ENCODE measurements at regions not wholly inside any gene's neighbourhood (a gene's known extent, or its start where the extent isn't known, plus 50 kb on each side); places are given as distances from the start of the nearest gene placed in this dataset.

- TF ChIP-seq CTCF (IDR thresholded peaks at IDR 0.05) (no peak), POLR2A (IDR thresholded peaks at IDR 0.05) (no peak)
- WGBS, 2 donors, result 58 to 61% methylated on average over 2 of the region's 2 CpGs
- Histone ChIP-seq H3K36me3 (no peaks in the 10 kb centered on the region), H3K9me3 (no peaks in the 10 kb centered on the region), H3K4me1 (no peaks in the 10 kb centered on the region), H3K4me3 (no peak overlapping the region), H3K27me3 (no peaks in the 10 kb centered on the region), H3K27ac (no peak overlapping the region)
- DNase-seq, result no peak
- intact Hi-C loops (cut with DNase I), result no loop called here
These were observed 184.9 kb downstream of the SMC2 start for GRCh38 chr9:104278929-104279496.

- DNase-seq, result no peak
- Histone ChIP-seq H3K4me1 (no peaks in the 10 kb centered on the region), H3K27me3 (no peaks in the 10 kb centered on the region), H3K36me3 (no peaks in the 10 kb centered on the region), H3K9me3 (no peaks in the 10 kb centered on the region), H3K27ac (no peak overlapping the region), H3K4me3 (no peak overlapping the region)
- no peak for TF ChIP-seq POLR2A (IDR thresholded peaks at IDR 0.05)
- no peak for TF ChIP-seq CTCF (IDR thresholded peaks at IDR 0.05)
- 18 to 28% methylated on average over 2 of the region's 2 CpGs for WGBS, 2 donors
- intact Hi-C loops (cut with DNase I), result no loop called here
These were observed 185.5 kb downstream of the SMC2 start for GRCh38 chr9:104279535-104280177.

- intact Hi-C loops (cut with DNase I), result no loop called here
- 80 to 81% methylated on average over 3 of the region's 3 CpGs for WGBS, 2 donors
- TF ChIP-seq CTCF (IDR thresholded peaks at IDR 0.05), result no peak
- no peaks in the 10 kb centered on the region for H3K36me3 ChIP-seq
- H3K27ac ChIP-seq, result no peak overlapping the region
- no peak for DNase-seq
- no peak overlapping the region for H3K4me3 ChIP-seq
- no peaks in the 10 kb centered on the region for H3K27me3 ChIP-seq
- no peaks in the 10 kb centered on the region for H3K4me1 ChIP-seq
- no peaks in the 10 kb centered on the region for H3K9me3 ChIP-seq
These were observed 186.1 kb downstream of the SMC2 start for GRCh38 chr9:104280178-104280560.

GRCh38 chr9:104280711-104281110 lies 186.6 kb downstream of the SMC2 start:
- TF ChIP-seq POLR2A (IDR thresholded peaks at IDR 0.05), result no peak
- no peak for TF ChIP-seq CTCF (IDR thresholded peaks at IDR 0.05)
- 71 to 89% methylated on average over 1 of the region's 1 CpG for WGBS, 2 donors
- intact Hi-C loops (cut with DNase I), result no loop called here
- Histone ChIP-seq H3K27ac (no peak overlapping the region), H3K27me3 (no peaks in the 10 kb centered on the region), H3K4me1 (no peaks in the 10 kb centered on the region), H3K4me3 (no peak overlapping the region), H3K36me3 (no peaks in the 10 kb centered on the region), H3K9me3 (no peaks in the 10 kb centered on the region)
- no peak for DNase-seq

- 86 to 94% methylated on average over 1 of the region's 1 CpG for WGBS, 2 donors
- Histone ChIP-seq H3K4me1 (no peaks in the 10 kb centered on the region), H3K27me3 (no peaks in the 10 kb centered on the region), H3K36me3 (no peaks in the 10 kb centered on the region), H3K9me3 (no peaks in the 10 kb centered on the region), H3K4me3 (no peak overlapping the region), H3K27ac (no peak overlapping the region)
- intact Hi-C loops (cut with DNase I), result no loop called here
- no peak for TF ChIP-seq CTCF (IDR thresholded peaks at IDR 0.05)
- no peak for TF ChIP-seq POLR2A (IDR thresholded peaks at IDR 0.05)
- DNase-seq, result no peak
These were observed 192.1 kb downstream of the SMC2 start for GRCh38 chr9:104286187-104286586.

Measured in esophagus squamous epithelium (tissue), 5 donors.